ENCODE measurements at regions not wholly inside any gene's neighbourhood (a gene's known extent, or its start where the extent isn't known, plus 50 kb on each side); places are given as distances from the start of the nearest gene placed in this dataset.

DNA sequence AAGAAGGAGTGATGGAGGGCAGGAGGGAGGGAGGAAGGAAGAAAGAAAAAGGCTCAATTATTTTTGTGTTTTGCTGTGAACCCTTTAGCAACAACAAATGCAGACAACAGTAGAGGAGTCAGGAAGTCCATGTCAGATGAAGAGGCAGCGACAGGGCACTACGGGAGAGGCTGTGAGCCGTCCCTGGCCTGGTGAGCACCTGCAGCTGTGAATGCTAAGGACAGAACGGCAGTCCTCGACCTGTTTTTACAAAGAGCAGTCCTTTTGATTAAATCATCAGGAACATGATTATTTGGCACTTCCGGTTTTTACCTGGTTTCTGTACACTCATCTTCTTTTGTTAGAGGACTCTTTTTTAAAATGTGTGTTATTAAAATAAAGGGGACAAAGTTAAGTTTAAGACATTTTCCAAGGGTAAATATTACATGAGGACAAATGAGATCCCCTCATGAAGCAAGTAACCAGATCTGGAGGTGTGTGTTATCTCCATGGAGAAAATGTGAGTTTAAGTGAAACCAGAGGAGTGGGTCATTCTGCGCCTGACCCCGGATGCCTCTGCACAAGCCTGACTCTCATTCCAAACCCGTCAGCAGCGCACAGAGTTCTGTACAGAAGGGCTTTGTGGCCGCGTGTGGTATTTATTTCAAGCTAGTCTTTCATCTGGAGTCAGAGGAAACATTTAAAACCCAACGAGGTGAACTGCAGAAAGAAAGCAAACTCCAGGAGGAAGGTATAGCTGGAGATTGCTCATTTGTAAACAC lies 492.5 kb downstream of the SOX11 start:
- TF ChIP-seq, protein P1, sequence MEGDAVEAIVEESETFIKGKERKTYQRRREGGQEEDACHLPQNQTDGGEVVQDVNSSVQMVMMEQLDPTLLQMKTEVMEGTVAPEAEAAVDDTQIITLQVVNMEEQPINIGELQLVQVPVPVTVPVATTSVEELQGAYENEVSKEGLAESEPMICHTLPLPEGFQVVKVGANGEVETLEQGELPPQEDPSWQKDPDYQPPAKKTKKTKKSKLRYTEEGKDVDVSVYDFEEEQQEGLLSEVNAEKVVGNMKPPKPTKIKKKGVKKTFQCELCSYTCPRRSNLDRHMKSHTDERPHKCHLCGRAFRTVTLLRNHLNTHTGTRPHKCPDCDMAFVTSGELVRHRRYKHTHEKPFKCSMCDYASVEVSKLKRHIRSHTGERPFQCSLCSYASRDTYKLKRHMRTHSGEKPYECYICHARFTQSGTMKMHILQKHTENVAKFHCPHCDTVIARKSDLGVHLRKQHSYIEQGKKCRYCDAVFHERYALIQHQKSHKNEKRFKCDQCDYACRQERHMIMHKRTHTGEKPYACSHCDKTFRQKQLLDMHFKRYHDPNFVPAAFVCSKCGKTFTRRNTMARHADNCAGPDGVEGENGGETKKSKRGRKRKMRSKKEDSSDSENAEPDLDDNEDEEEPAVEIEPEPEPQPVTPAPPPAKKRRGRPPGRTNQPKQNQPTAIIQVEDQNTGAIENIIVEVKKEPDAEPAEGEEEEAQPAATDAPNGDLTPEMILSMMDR (IDR thresholded peaks at IDR 0.05), result no peak
- no peak for TF ChIP-seq POLR2A (IDR thresholded peaks at IDR 0.05)

Measured in esophagus squamous epithelium (tissue), 4 donors.